AG09309 (cell line): ENCODE measurements at regions not wholly inside any gene's neighbourhood (a gene's known extent, or its start where the extent isn't known, plus 50 kb on each side); places are given as distances from the start of the nearest gene placed in this dataset.

Experiments used
- DNase-seq: peaks from one replicate; pipeline ENCODE4 v3.0.0-alpha.2; 2010; ENCODE audit warnings: low read depth
- H3K4me3 ChIP-seq: 2 replicates; pipeline ENCODE4 v1.5.1; 2011; ENCODE audit warnings: mild to moderate bottlenecking, low read depth, low read length, moderate library complexity; ENCODE audit not compliant: control insufficient read depth
- CTCF ChIP-seq: IDR thresholded peaks from 2 replicates; pipeline ENCODE4 v1.5.1; 2011; ENCODE audit warnings: mild to moderate bottlenecking, low read depth, low read length, inconsistent platforms; ENCODE audit not compliant: insufficient read depth, control insufficient read depth; ENCODE audit errors: missing control alignments

- no peak overlapping the region for H3K4me3 ChIP-seq
- TF ChIP-seq CTCF = no peak
- no peak for DNase-seq
These were observed 57.7 kb upstream of the RPL38 start for GRCh38 chr17:74145756-74146155.

GRCh38 chr17:74146196-74146595 is 57.3 kb upstream of the RPL38 start:
- no peak overlapping the region for H3K4me3 ChIP-seq
- TF ChIP-seq CTCF = no peak
- DNase-seq = no peak

- no peak overlapping the region for H3K4me3 ChIP-seq
- no peak for TF ChIP-seq CTCF
- DNase-seq = no peak
These were observed 56.2 kb upstream of the RPL38 start for GRCh38 chr17:74147056-74147835.

- TF ChIP-seq CTCF = no peak
- no peak overlapping the region for H3K4me3 ChIP-seq
- no peak for DNase-seq
These were observed 55.5 kb upstream of the RPL38 start for GRCh38 chr17:74147966-74148365.

GRCh38 chr17:74148446-74148845 is 55.0 kb upstream of the RPL38 start:
- H3K4me3 ChIP-seq = no peak overlapping the region
- TF ChIP-seq CTCF = no peak
- no peak for DNase-seq

GRCh38 chr17:74148901-74149596 is 54.4 kb upstream of the RPL38 start:
- no peak overlapping the region for H3K4me3 ChIP-seq
- no peak for DNase-seq
- TF ChIP-seq CTCF = no peak
